HAP-1 (cell line): ENCODE measurements at regions not wholly inside any gene's neighbourhood (a gene's known extent, or its start where the extent isn't known, plus 50 kb on each side); places are given as distances from the start of the nearest gene placed in this dataset.

Source experiments
- DNase-seq, 2 experiments: peaks; one replicate each; pipeline ENCODE4 v3.0.0-alpha.2; 2016 to 2020; ENCODE audit warnings: low spot score in 2 of 2
- H3K27me3 ChIP-seq: fragments of 250-450 bp; sonication (Bioruptor Pico); 2 replicates; pipeline ENCODE4 v1.5.1; 2020; ENCODE audit warnings: low read depth, mild to moderate bottlenecking, moderate library complexity
- H3K36me3 ChIP-seq: fragments of 250-450 bp; sonication (Bioruptor Pico); replicated peaks from 2 replicates; pipeline ENCODE4 v1.5.1; 2020; ENCODE audit warnings: mild to moderate bottlenecking
- H3K4me1 ChIP-seq: fragments of 250-450 bp; sonication (Bioruptor Pico); 2 replicates; pipeline ENCODE4 v1.5.1; 2020; ENCODE audit warnings: mild to moderate bottlenecking
- H3K4me3 ChIP-seq: fragments of 250-450 bp; sonication (Bioruptor Pico); 2 replicates; pipeline ENCODE4 v1.5.1; 2020; ENCODE audit warnings: mild to moderate bottlenecking, moderate library complexity
- H3K9me3 ChIP-seq: fragments of 250-450 bp; sonication (Bioruptor Pico); 2 replicates; pipeline ENCODE4 v1.5.1; 2020; ENCODE audit warnings: mild to moderate bottlenecking, moderate library complexity
- in situ Hi-C: fragments of 300-500 bp; cut with MboI; formaldehyde crosslinking; loops from 3 replicates; pipeline ENCODE4 v1.14.3; 2020; ENCODE audit warnings: low sequenced_read_pairs, inconsistent platforms, mixed read lengths

DNA sequence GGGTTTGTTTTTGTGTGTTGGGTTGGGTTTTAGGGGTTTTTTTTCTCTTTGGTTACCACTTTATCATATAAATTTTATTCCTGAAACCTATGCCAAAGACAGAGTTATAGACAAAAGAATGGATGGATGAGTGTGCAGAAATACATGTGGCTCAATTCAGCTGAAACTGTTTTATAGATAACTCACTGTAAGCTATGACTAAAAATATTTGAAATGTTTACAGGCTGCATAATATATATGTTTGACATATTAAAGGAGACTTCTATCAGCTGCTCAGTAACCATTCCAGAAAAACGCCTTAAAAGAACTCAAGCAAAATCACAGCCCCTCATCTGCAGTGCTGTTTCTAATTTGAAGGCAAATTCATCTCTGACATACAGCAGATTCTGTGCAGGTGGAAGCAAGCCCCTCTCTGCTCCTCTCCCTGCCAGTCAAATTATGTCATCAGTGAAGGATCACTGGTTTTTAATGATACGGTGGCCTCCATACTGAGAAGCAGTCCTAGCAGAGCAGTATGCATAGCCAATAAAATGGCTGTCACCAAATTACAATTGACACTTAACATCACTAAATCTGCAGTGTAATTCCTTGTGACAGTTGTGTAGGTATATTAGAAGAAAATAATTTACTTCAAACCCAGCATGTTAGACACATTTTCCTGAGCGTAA lies 301.6 kb downstream of the NR2F1-AS1 start:
- H3K4me1 ChIP-seq: no peaks in the 10 kb centered on the region
- H3K36me3 ChIP-seq: no peaks in the 10 kb centered on the region
- in situ Hi-C loops: no loop called here
- H3K27me3 ChIP-seq: no peaks in the 10 kb centered on the region
- no peak for DNase-seq
- H3K4me3 ChIP-seq: no peak overlapping the region
- H3K9me3 ChIP-seq: no peaks in the 10 kb centered on the region

DNA sequence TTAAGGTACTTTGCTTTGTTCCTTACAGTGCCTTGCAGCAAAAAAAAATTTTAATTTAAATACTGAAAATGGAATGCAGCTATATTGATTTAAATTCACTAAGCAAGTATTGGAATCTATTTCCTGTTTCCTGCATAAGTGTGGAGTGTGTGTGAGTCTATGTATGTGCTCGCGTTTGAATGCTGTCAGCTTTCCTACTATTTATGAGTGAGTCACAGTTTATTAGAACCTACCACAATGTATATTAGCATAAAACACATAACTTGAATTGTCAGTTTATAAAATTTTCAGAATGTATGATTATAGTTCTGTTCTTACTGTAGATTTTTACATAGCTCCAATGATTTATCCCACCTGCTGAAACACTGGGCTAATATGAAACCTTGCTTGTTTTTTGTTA lies 302.1 kb downstream of the NR2F1-AS1 start:
- Histone ChIP-seq H3K4me3 (no peak overlapping the region), H3K9me3 (no peaks in the 10 kb centered on the region), H3K36me3 (no peaks in the 10 kb centered on the region), H3K27me3 (no peaks in the 10 kb centered on the region), H3K4me1 (no peaks in the 10 kb centered on the region)
- no peak for DNase-seq
- in situ Hi-C loops: no loop called here

DNA sequence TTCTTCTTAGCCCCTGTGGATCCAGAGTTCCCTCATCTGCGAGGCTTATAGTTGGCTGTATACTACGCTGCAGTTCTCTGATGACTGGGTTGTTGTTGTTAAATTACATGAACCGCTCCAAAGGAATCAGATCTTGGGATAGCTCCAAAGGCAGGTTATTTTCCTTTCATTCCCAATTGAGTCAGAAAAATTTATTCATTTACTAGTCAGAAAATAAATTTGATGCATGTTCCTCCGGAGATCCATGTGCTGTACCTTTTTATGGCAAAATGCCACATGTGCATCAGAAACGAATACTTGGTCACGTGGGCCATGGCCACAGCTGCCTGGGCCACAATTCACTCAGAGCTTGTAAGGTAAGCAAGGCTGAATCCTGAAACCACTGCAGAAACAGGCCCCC lies 304.0 kb downstream of the NR2F1-AS1 start:
- Histone ChIP-seq H3K36me3 (no peaks in the 10 kb centered on the region), H3K4me3 (no peak overlapping the region), H3K9me3 (no peaks in the 10 kb centered on the region), H3K27me3 (no peaks in the 10 kb centered on the region), H3K4me1 (no peaks in the 10 kb centered on the region)
- no peak for DNase-seq
- in situ Hi-C loops: no loop called here

DNA sequence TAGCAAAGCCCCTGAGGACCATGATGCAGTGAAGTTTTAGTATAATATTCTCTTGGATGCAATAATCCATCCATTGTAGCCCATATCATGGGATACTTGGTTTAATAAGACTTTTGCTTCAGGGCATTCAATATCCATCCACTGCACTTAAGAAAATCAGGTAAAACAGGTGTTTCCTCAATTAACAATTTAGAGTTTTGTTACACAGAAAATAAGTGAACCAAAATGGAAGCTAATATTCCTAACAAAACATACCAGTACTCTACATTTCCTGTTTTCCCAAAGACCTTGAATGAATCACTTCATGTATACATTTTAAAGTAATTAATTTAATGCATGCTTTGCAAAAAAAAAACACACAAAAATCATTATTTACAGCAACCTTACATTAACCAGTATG lies 305.6 kb downstream of the NR2F1-AS1 start:
- DNase-seq: no peak
- Histone ChIP-seq H3K4me3 (no peak overlapping the region), H3K4me1 (no peaks in the 10 kb centered on the region), H3K27me3 (no peaks in the 10 kb centered on the region), H3K9me3 (no peaks in the 10 kb centered on the region), H3K36me3 (no peaks in the 10 kb centered on the region)
- in situ Hi-C loops: no loop called here

DNA sequence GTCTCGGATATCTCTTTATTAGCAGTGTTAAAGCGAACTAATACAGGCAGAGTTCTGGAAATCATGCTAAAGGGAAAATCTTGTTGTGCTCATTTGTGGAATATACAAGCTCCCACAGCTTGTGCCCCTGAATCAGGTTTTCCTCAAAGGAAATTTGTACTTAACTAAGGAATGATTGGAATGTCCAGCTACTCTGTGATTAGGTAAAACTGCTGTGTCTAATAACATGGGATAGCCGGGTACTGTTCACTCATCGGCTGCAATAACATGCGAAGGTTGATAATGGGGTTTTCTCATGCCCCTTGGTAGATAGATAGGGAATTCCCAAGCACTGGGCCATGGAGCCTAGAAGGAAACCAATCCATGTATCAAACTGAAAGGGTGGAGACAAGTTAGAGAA lies 306.7 kb downstream of the NR2F1-AS1 start:
- in situ Hi-C loops: no loop called here
- H3K9me3 ChIP-seq: no peaks in the 10 kb centered on the region
- no peaks in the 10 kb centered on the region for H3K27me3 ChIP-seq
- no peak overlapping the region for H3K4me3 ChIP-seq
- DNase-seq: no peak
- no peaks in the 10 kb centered on the region for H3K4me1 ChIP-seq
- no peaks in the 10 kb centered on the region for H3K36me3 ChIP-seq

DNA sequence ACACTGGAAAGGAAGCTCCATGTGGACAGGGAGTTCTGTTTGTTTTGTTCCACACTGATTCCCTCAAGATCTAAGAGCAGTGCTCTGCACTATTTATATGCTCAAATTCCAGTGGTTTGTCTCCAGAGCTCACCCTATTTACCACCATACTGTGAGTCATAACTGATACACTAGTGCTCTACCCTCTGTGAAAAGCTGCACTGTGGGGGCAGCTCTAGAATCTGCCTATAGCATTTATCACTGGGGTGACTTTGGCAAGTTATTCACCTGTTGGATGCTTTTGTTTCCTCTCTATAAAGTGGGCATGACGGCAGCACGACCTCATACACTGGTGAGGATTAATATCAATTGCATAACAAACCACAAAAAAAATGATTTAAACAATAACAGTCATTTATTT lies 307.8 kb downstream of the NR2F1-AS1 start:
- no peak overlapping the region for H3K4me3 ChIP-seq
- no peak for DNase-seq
- H3K4me1 ChIP-seq: no peaks in the 10 kb centered on the region
- no peaks in the 10 kb centered on the region for H3K9me3 ChIP-seq
- no peaks in the 10 kb centered on the region for H3K36me3 ChIP-seq
- in situ Hi-C loops: no loop called here
- H3K27me3 ChIP-seq: no peaks in the 10 kb centered on the region

DNA sequence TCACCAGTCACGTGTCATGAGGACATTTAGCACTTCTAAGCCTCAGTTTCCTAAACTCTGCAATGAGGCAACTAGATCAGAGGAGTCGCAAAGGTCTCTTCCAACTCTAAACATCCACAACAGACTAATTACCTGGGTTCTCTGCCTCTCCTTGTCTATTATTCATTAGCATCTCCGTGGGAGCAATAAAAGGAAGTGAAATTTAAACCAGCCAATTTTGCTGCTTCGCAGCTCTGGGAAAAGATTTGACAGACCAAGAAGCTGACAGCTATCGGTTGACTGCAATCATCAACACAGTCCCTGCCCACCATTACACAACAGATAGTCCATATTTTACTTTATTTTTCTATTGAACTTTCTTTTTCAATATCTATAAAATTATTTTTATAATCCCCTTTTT lies 308.9 kb downstream of the NR2F1-AS1 start:
- no peaks in the 10 kb centered on the region for H3K27me3 ChIP-seq
- no peaks in the 10 kb centered on the region for H3K9me3 ChIP-seq
- H3K36me3 ChIP-seq: no peaks in the 10 kb centered on the region
- in situ Hi-C loops: no loop called here
- H3K4me1 ChIP-seq: no peaks in the 10 kb centered on the region
- no peak overlapping the region for H3K4me3 ChIP-seq
- DNase-seq: no peak

DNA sequence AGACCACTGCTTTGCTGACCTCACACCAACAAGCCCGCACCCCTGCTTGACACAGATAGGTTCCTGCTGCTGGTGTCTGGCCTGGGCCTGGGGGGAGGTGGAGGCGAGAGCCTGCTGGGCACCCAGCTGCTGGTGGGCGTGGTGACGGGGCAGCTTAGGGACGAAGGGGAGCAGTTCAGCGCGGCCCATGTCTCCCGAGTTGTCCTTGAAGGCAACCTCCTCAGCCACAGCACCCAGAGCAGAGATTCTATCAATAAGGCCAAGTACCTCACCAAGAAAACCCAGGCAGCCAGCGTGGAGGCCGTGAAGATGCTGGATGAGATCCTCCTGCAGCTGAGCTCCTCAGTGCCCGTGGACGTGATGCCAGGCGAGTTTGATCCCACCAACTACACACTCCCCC lies 313.3 kb downstream of the NR2F1-AS1 start:
- Histone ChIP-seq H3K4me3 (no peak overlapping the region), H3K9me3 (no peaks in the 10 kb centered on the region), H3K36me3 (no peaks in the 10 kb centered on the region), H3K4me1 (no peaks in the 10 kb centered on the region), H3K27me3 (no peaks in the 10 kb centered on the region)
- in situ Hi-C loops: no loop called here
- no peak for DNase-seq

DNA sequence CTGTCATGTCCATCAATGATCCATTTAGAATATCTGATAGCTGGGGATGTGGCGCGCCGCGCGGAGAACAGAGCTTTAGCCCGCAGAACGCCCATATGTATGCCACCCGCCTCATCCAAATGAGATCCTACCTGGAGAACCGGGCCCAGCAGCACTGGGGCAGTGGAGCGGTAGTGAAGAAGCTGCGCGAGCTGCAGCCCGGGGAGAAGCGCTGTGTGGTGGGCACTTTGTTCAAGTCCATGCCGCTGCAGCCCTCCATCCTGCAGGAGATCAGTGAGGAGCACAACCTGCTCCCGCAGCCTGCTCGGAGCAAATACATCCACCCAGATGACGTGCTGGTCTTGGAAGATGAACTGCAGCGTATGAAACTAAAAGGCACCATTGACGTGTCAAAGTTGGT lies 313.7 kb downstream of the NR2F1-AS1 start:
- H3K9me3 ChIP-seq: no peaks in the 10 kb centered on the region
- H3K36me3 ChIP-seq: no peaks in the 10 kb centered on the region
- no peaks in the 10 kb centered on the region for H3K27me3 ChIP-seq
- in situ Hi-C loops: no loop called here
- H3K4me1 ChIP-seq: no peaks in the 10 kb centered on the region
- H3K4me3 ChIP-seq: no peak overlapping the region
- DNase-seq: no peak

DNA sequence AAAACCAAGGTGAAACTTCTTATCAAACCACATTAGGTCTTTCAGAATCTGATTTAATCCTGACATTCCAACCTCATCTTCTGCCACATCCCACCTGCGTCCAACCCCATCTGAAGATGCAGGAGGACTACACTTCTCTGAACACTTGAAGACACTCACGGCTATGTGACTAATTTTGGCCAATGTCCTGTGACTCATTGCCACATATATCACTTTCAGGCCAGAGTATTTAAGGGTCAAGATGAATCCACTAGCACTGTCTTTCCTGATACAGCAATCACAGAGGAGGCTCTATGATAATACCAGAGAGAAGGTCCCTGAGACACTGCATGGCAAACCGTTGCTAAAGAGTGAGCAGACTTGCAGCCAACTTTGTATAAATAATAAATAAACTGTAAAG lies 323.4 kb downstream of the NR2F1-AS1 start:
- Histone ChIP-seq H3K36me3 (no peaks in the 10 kb centered on the region), H3K4me3 (no peak overlapping the region), H3K9me3 (no peaks in the 10 kb centered on the region), H3K4me1 (no peaks in the 10 kb centered on the region), H3K27me3 (no peaks in the 10 kb centered on the region)
- DNase-seq: no peak
- in situ Hi-C loops: no loop called here

DNA sequence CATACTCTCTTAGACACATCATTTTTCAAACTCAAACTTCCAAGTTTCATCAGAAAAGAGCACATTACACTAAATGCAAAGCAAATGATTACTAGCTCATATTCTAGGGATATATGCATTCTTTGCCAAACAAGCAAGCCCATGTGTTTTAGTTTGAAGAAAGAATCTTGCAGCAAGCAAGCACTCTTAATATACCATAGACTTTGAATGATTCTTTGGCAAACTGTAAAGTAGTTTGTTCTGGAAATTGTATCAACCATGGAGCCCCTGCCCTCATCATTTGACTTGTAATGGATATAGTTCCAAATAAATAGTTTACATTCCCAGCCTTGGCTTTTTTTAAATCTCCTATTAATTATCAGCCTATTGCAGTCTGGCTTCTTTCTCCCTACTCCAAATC lies 325.2 kb downstream of the NR2F1-AS1 start:
- DNase-seq: no peak
- Histone ChIP-seq H3K27me3 (no peaks in the 10 kb centered on the region), H3K4me1 (no peaks in the 10 kb centered on the region), H3K4me3 (no peak overlapping the region), H3K9me3 (no peaks in the 10 kb centered on the region), H3K36me3 (no peaks in the 10 kb centered on the region)
- in situ Hi-C loops: no loop called here

DNA sequence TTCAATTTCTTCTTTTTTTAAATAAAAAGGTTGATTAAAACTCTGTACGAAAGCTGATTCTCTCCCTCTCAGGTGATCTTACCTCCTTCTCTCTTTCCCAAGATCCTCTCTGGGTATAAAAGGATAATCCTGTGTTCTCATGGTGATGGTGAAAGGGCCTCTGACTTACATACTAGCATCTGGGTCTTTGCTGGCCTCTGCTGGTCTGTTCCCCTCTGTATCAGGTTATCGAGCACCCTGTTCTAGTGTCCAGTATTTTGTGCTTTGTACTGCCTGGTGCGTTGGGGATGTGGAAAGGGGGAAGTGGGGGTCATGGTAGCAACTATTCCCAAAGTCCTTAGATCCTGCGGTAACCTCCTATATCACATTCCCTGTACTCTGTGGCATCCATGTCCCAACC lies 328.9 kb downstream of the NR2F1-AS1 start:
- DNase-seq: no peak
- Histone ChIP-seq H3K4me1 (no peaks in the 10 kb centered on the region), H3K27me3 (no peaks in the 10 kb centered on the region), H3K9me3 (no peaks in the 10 kb centered on the region), H3K36me3 (no peaks in the 10 kb centered on the region), H3K4me3 (no peak overlapping the region)
- in situ Hi-C loops: no loop called here

DNA sequence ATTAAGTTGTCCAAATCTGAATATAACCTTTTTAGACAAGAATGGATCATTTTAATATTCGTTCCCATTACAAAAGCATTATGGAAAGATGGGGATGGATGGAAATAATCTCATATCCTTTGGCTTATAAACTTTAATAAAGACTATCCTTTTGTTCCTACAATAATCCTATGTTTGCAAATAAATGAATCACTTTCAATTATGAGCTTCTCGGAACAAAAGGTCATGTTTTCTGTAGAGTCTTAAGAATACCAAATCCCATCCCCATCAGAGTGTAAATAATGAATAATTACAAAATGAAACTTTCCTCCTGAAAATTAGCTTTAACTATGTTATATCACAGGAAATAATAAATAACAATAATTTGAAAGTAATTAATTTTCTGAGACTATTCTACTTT lies 329.7 kb downstream of the NR2F1-AS1 start:
- no peaks in the 10 kb centered on the region for H3K27me3 ChIP-seq
- DNase-seq: no peak
- no peaks in the 10 kb centered on the region for H3K36me3 ChIP-seq
- H3K4me1 ChIP-seq: no peaks in the 10 kb centered on the region
- in situ Hi-C loops: no loop called here
- no peak overlapping the region for H3K4me3 ChIP-seq
- H3K9me3 ChIP-seq: no peaks in the 10 kb centered on the region

DNA sequence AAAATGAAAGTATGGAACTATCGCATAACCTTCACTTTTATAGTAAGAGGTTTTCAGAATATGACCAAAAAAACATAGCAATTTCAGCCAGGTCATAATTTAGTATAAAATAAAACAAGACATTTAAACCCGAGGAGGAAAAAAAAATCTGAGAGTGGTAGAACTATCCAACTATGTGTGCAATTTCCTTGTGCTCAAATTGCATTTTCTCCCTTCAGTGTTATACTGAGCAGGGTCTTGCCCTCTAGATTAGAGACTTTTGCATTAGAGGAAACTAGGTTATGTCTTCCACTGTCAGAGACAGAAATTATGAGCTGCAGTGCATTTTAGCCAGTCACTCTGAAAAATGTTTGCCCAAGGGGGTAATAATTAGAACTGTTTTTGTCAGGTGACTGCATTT lies 330.6 kb downstream of the NR2F1-AS1 start:
- Histone ChIP-seq H3K9me3 (no peaks in the 10 kb centered on the region), H3K27me3 (no peaks in the 10 kb centered on the region), H3K36me3 (no peaks in the 10 kb centered on the region), H3K4me1 (no peaks in the 10 kb centered on the region), H3K4me3 (no peak overlapping the region)
- no peak for DNase-seq
- in situ Hi-C loops: no loop called here

DNA sequence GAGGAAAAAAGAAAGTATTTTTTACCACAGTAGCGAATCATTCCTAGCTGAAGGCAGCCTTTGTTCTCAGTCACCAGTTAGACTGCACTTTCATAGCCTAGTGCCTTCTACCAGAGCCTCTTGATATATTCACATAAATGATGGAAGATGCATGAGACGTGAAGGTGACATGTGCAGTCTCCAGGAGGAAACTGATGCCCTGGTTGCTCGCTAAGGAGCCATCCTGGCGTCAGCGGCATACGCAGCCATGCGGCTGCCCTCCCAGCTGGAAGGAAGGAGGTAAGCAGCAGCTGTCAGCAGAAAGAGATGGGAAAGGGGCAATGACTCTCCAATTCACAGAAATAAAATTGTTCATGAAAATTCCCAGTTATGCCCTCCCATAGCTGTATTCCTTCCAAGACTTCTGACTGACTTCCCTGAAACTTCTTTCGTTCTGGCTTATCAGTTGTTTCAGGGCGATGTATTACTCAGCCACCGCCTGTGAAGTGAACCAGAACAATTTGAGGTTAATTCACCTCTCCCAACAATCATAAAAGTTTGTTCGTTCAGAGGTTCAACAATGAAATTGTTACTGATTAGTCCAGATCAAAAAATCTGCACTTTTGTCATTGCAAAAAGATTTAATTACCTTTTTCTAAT lies 331.2 kb downstream of the NR2F1-AS1 start:
- no peak overlapping the region for H3K4me3 ChIP-seq
- H3K36me3 ChIP-seq: no peaks in the 10 kb centered on the region
- no peaks in the 10 kb centered on the region for H3K4me1 ChIP-seq
- in situ Hi-C loops: no loop called here
- H3K27me3 ChIP-seq: no peaks in the 10 kb centered on the region
- no peaks in the 10 kb centered on the region for H3K9me3 ChIP-seq
- DNase-seq: no peak
